Mammary epithelial cell (primary cell): ENCODE measurements at regions not wholly inside any gene's neighbourhood (a gene's known extent, or its start where the extent isn't known, plus 50 kb on each side); places are given as distances from the start of the nearest gene placed in this dataset.

Experiments used
- CTCF ChIP-seq, 2 donors: IDR thresholded peaks in 1 of 2; conservative IDR thresholded peaks in 1 of 2; 2 replicates each; pipeline ENCODE4 v1.5.1; 2011 to 2012; ENCODE audit warnings: inconsistent platforms in 2 of 2, low read length in 2 of 2, mild to moderate bottlenecking in 2 of 2, control low read depth in 1 of 2, low read depth in 1 of 2; ENCODE audit not compliant: insufficient read depth in 1 of 2; ENCODE audit errors: extremely low read depth in 1 of 2
- EZH2 ChIP-seq: IDR thresholded peaks from 2 replicates; pipeline ENCODE4 v1.6.1; 2012; ENCODE audit warnings: low read length, inconsistent platforms, borderline replicate concordance

GRCh38 chr21:16213518-16213917 lies 483.7 kb downstream of the USP25 start:
- TF ChIP-seq CTCF (conservative IDR thresholded peaks at IDR 0.05 in 1 of 2, IDR thresholded peaks at IDR 0.05 in 1 of 2; ENCODE audit: extremely low read depth in 1 of 2, insufficient read depth in 1 of 2, low read depth in 1 of 2, low read length in 2 of 2), result no peak
- no peak for TF ChIP-seq EZH2
